ENCODE measurements at regions not wholly inside any gene's neighbourhood (a gene's known extent, or its start where the extent isn't known, plus 50 kb on each side); places are given as distances from the start of the nearest gene placed in this dataset.

DNA sequence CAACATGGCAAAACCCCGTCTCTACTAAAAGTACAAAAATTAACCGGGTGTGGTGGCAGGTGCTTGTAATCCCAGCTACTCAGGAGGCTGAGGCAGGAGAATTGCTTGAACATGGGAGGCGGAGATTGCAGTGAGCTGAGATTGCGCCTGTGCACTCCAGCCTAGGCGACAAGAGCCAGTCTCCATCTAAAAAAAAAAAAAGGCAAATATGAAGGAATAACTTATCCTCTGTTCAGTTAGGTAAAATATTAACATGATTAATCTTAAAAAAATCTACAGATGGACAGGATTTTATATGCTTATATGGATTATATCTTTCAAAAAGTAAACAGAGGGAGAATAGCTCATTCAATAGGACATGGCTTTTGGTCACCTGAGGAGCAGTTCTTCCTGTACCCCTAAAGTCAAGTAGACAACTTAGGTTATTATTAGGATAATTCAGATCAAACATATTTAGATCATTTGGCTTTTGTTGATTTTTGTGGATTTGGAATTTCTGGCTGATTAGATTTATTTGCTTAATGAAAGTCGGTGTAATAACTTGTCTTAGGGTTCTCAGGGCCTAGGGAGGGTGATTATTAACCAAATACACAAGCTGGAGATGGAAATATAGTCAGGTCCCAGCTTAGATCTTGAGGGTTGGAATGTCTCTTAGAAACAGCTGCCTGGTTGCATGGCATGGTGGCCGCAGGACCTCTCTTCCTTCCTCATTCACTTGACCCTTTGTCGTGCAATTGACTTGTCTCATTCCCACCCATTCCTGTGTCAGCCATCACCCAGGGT lies 82.1 kb upstream of the ONECUT1 start:
- TF ChIP-seq CTCF (IDR thresholded peaks at IDR 0.05 in 2 of 3, conservative IDR thresholded peaks at IDR 0.05 in 1 of 3; ENCODE audit: borderline replicate concordance in 1 of 3, insufficient read depth in 1 of 3, low read depth in 2 of 3, low read length in 2 of 3): no peak
- TF ChIP-seq EZH2 (IDR thresholded peaks at IDR 0.05): no peak
- TF ChIP-seq ZNF274 (IDR thresholded peaks at IDR 0.05; ENCODE audit: low read depth, low read length): no peak
- no peak for TF ChIP-seq POLR2A (IDR thresholded peaks at IDR 0.05; ENCODE audit: borderline replicate concordance, extremely low read depth, insufficient read depth, insufficient read length)
- no peak for TF ChIP-seq EGR1 (IDR thresholded peaks at IDR 0.05; ENCODE audit: low read depth)
- no peak for TF ChIP-seq POLR2AphosphoS5 (IDR thresholded peaks at IDR 0.05; ENCODE audit: low read depth, low read length)
- no peak for TF ChIP-seq ATF3 (IDR thresholded peaks at IDR 0.05)
- no peak for TF ChIP-seq ELF1 (IDR thresholded peaks at IDR 0.05; ENCODE audit: borderline replicate concordance, low read depth)
- TF ChIP-seq RAD21 (IDR thresholded peaks at IDR 0.05; ENCODE audit: low read depth): no peak
- TF ChIP-seq TCF7L2 (IDR thresholded peaks at IDR 0.05; ENCODE audit: borderline replicate concordance, extremely low read depth, insufficient read depth, insufficient read length): no peak
- TF ChIP-seq, protein P1, sequence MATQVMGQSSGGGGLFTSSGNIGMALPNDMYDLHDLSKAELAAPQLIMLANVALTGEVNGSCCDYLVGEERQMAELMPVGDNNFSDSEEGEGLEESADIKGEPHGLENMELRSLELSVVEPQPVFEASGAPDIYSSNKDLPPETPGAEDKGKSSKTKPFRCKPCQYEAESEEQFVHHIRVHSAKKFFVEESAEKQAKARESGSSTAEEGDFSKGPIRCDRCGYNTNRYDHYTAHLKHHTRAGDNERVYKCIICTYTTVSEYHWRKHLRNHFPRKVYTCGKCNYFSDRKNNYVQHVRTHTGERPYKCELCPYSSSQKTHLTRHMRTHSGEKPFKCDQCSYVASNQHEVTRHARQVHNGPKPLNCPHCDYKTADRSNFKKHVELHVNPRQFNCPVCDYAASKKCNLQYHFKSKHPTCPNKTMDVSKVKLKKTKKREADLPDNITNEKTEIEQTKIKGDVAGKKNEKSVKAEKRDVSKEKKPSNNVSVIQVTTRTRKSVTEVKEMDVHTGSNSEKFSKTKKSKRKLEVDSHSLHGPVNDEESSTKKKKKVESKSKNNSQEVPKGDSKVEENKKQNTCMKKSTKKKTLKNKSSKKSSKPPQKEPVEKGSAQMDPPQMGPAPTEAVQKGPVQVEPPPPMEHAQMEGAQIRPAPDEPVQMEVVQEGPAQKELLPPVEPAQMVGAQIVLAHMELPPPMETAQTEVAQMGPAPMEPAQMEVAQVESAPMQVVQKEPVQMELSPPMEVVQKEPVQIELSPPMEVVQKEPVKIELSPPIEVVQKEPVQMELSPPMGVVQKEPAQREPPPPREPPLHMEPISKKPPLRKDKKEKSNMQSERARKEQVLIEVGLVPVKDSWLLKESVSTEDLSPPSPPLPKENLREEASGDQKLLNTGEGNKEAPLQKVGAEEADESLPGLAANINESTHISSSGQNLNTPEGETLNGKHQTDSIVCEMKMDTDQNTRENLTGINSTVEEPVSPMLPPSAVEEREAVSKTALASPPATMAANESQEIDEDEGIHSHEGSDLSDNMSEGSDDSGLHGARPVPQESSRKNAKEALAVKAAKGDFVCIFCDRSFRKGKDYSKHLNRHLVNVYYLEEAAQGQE (IDR thresholded peaks at IDR 0.05; ENCODE audit: low read depth): no peak
